Spleen (tissue), 7 donors: ENCODE measurements at regions not wholly inside any gene's neighbourhood (a gene's known extent, or its start where the extent isn't known, plus 50 kb on each side); places are given as distances from the start of the nearest gene placed in this dataset.

Experiments
- POLR2AphosphoS5 ChIP-seq, 3 donors: sonication (generic); formaldehyde crosslinking; IDR thresholded peaks; one replicate each; pipeline ENCODE4 v1.5.1; 2017; ENCODE audit warnings: antibody characterized with exemption in 3 of 3
- TF ChIP-seq, protein P1 (sequence below), 11 experiments: fragments of 200-600 bp in 7 of 11; fragments of 450-650 bp in 4 of 11; sonication (generic) in 4 of 11; IDR thresholded peaks in 8 of 11; conservative IDR thresholded peaks in 3 of 11; 1 replicate in 7 of 11; 2 replicates in 4 of 11; pipeline versions ENCODE4 v1.4.0 to v1.8.0; 2016 to 2021; ENCODE audit warnings: antibody characterized with exemption in 11 of 11, inconsistent platforms in 4 of 11, mild to moderate bottlenecking in 1 of 11
- donor health status: DM: no; HTN: no; CAD: no; lungs with moderate emphysema.
- donor health status: DM: no; HTN: no; CAD: no.
- donor health status: DM: no; HTN: no; CAD: no.

DNA sequence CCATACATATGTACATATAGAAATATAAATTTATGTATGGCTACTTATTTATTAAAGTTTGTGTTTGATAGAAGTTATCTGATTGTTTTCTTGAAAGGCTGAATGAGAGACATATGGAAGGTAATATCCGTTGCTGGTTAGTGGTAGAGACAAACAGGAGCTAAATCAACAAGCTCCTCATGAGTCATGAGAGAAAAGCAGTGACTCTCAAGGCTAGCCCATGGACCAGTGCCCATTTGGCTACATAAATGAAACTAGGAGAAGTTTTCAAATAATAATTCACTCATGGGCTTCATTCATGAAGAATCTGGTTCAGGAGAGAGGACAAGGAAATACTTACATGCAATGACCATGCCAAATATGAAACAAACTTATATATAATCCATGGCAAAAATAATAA, 504.5 kb upstream of the ITGA1 start:
- TF ChIP-seq, protein P1, sequence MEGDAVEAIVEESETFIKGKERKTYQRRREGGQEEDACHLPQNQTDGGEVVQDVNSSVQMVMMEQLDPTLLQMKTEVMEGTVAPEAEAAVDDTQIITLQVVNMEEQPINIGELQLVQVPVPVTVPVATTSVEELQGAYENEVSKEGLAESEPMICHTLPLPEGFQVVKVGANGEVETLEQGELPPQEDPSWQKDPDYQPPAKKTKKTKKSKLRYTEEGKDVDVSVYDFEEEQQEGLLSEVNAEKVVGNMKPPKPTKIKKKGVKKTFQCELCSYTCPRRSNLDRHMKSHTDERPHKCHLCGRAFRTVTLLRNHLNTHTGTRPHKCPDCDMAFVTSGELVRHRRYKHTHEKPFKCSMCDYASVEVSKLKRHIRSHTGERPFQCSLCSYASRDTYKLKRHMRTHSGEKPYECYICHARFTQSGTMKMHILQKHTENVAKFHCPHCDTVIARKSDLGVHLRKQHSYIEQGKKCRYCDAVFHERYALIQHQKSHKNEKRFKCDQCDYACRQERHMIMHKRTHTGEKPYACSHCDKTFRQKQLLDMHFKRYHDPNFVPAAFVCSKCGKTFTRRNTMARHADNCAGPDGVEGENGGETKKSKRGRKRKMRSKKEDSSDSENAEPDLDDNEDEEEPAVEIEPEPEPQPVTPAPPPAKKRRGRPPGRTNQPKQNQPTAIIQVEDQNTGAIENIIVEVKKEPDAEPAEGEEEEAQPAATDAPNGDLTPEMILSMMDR (IDR thresholded peaks at IDR 0.05 in 8 of 11, conservative IDR thresholded peaks at IDR 0.05 in 3 of 11) = no peak
- no peak for TF ChIP-seq POLR2AphosphoS5 (IDR thresholded peaks at IDR 0.05)
